HCT116 (cell line): ENCODE measurements at regions not wholly inside any gene's neighbourhood (a gene's known extent, or its start where the extent isn't known, plus 50 kb on each side); places are given as distances from the start of the nearest gene placed in this dataset.

Experiments used
- ATAC-seq: fragments of 200-7000 bp; cut with Tn5 transposase; 2 replicates; pipeline ENCODE4 v1.9.1; 2020; ENCODE audit warnings: mild to moderate bottlenecking, moderate library complexity
- BruUV-seq: library from RNA; stranded (reverse); fragments of 400-500 nt; replicated peaks from 2 replicates; lab custom pipeline; 2021; lab: Mats Ljungman, UMichigan
- CTCF ChIA-PET: fragments of 300-600 bp; sonication (Branson Sonifier 250); formaldehyde crosslinking; loops from one replicate; lab custom pipeline; 2021; ENCODE audit warnings: antibody characterized with exemption; lab: Charles Lee
- POLR2A ChIA-PET: fragments of 300-600, 350-600 bp; sonication (Branson Sonifier 250); formaldehyde crosslinking; loops from one replicate; lab custom pipeline; 2021; ENCODE audit warnings: antibody characterized with exemption; lab: Charles Lee
- RAD21 ChIA-PET, 2 experiments: fragments of 300-600 bp; sonication (Branson Sonifier 250); formaldehyde crosslinking; loops; one replicate each; lab custom pipeline; 2023; ENCODE audit warnings: low total read pairs in 2 of 2; ENCODE audit not compliant: uncharacterized antibody in 2 of 2, unreplicated experiment in 2 of 2, low non-redundant PET in 1 of 2; lab: Charles Lee
- DNase-seq: peaks from one replicate; pipeline ENCODE4 v3.0.0-alpha.2; 2010; ENCODE audit warnings: low read depth, low spot score
- H2AFZ ChIP-seq: fragments of 200-600 bp; shearing (Covaris generic), sonication (generic); 2 replicates; pipeline ENCODE4 v1.6.1; 2017; ENCODE audit warnings: low read depth, mixed run types, mixed read lengths, antibody characterized with exemption, low read length; ENCODE audit not compliant: poor library complexity, severe bottlenecking
- H3K27ac ChIP-seq: 2 replicates; pipeline ENCODE4 v1.5.1; 2012; ENCODE audit warnings: low read depth, low read length
- H3K27me3 ChIP-seq: fragments of 200-600 bp; sonication (generic); 2 replicates; pipeline ENCODE4 v1.6.1; 2016; ENCODE audit warnings: mixed run types, low read length, mixed read lengths; ENCODE audit not compliant: insufficient read depth
- H3K36me3 ChIP-seq, 2 experiments: fragments of 200-500 bp in 1 of 2; fragments of 200-600 bp in 1 of 2; sonication (Bioruptor generic) in 1 of 2; sonication (generic) in 1 of 2; 2 replicates each; pipeline versions ENCODE4 v1.5.1 to v1.6.1; 2014 to 2016; ENCODE audit warnings: low read length in 2 of 2, inconsistent platforms in 1 of 2, mixed read lengths in 1 of 2, mixed run types in 1 of 2; ENCODE audit not compliant: insufficient read depth in 2 of 2, control insufficient read depth in 1 of 2
- H3K4me1 ChIP-seq, 2 experiments: fragments of 200-600 bp in 1 of 2; sonication (generic) in 1 of 2; 2 replicates each; pipeline versions ENCODE4 v1.5.1 to v1.6.1; 2012 to 2017; ENCODE audit warnings: low read length in 2 of 2, inconsistent platforms in 1 of 2, mild to moderate bottlenecking in 1 of 2, mixed read lengths in 1 of 2, mixed run types in 1 of 2, moderate library complexity in 1 of 2; ENCODE audit not compliant: insufficient read depth in 2 of 2, control insufficient read depth in 1 of 2
- H3K4me2 ChIP-seq: fragments of 200-600 bp; sonication (generic); 2 replicates; pipeline ENCODE4 v1.6.1; 2017; ENCODE audit warnings: mixed run types, low read length, mixed read lengths
- H3K4me3 ChIP-seq, 2 experiments: fragments of 200-600 bp in 1 of 2; sonication (generic) in 1 of 2; replicated peaks in 1 of 2; 2 replicates each; pipeline ENCODE4 v1.5.1; 2011 to 2016; ENCODE audit warnings: low read length in 2 of 2, control low read depth in 1 of 2, low read depth in 1 of 2, mild to moderate bottlenecking in 1 of 2, mixed read lengths in 1 of 2, mixed run types in 1 of 2
- H3K79me2 ChIP-seq: fragments of 200-600 bp; sonication (generic); 2 replicates; pipeline ENCODE4 v1.6.1; 2017; ENCODE audit warnings: mild to moderate bottlenecking, mixed run types, low read length, moderate library complexity, mixed read lengths; ENCODE audit not compliant: insufficient read depth
- H3K9ac ChIP-seq: fragments of 200-600 bp; sonication (generic); 2 replicates; pipeline ENCODE4 v1.6.1; 2016; ENCODE audit warnings: low read length, mixed read lengths
- H3K9me2 ChIP-seq: fragments of 200-600 bp; sonication (generic), shearing (Covaris generic); 2 replicates; pipeline ENCODE4 v1.6.1; 2017; ENCODE audit warnings: mixed run types, mild to moderate bottlenecking, moderate library complexity; ENCODE audit not compliant: insufficient read depth
- H3K9me3 ChIP-seq, 2 experiments: fragments of 200-500 bp in 1 of 2; fragments of 200-600 bp in 1 of 2; sonication (Bioruptor generic) in 1 of 2; sonication (generic) in 1 of 2; 2 replicates each; pipeline ENCODE4 v1.6.1; 2014 to 2017; ENCODE audit warnings: low read length in 2 of 2, mixed read lengths in 2 of 2, inconsistent platforms in 1 of 2, low read depth in 1 of 2, mild to moderate bottlenecking in 1 of 2, mixed run types in 1 of 2, moderate library complexity in 1 of 2; ENCODE audit not compliant: control insufficient read depth in 1 of 2, insufficient read depth in 1 of 2
- H4K20me1 ChIP-seq: fragments of 200-600 bp; sonication (generic), shearing (Covaris generic); 2 replicates; pipeline ENCODE4 v1.6.1; 2017; ENCODE audit warnings: mixed run types, mild to moderate bottlenecking, moderate library complexity; ENCODE audit not compliant: insufficient read depth
- EGR1 ChIP-seq: IDR thresholded peaks from 2 replicates; pipeline ENCODE4 v1.6.1; 2012; ENCODE audit warnings: low read depth
- ELF1 ChIP-seq: IDR thresholded peaks from 2 replicates; pipeline ENCODE4 v1.6.1; 2012; ENCODE audit warnings: low read depth, borderline replicate concordance
- EZH2 ChIP-seq: fragments of 200-600 bp; sonication (generic); IDR thresholded peaks from 2 replicates; pipeline ENCODE4 v1.6.1; 2017; ENCODE audit warnings: antibody characterized with exemption, mixed run types
- EZH2phosphoT487 ChIP-seq: fragments of 200-600 bp; IDR thresholded peaks from 2 replicates; pipeline ENCODE4 v1.6.1; 2018; ENCODE audit warnings: antibody characterized with exemption, borderline replicate concordance
- FOSL1 ChIP-seq: IDR thresholded peaks from 2 replicates; pipeline ENCODE4 v1.6.1; 2012; ENCODE audit warnings: low read depth
- POLR2A ChIP-seq: IDR thresholded peaks from 2 replicates; pipeline ENCODE4 v1.7.0; 2011; ENCODE audit warnings: borderline replicate concordance; ENCODE audit not compliant: insufficient read depth, insufficient read length; ENCODE audit errors: extremely low read depth
- POLR2AphosphoS5 ChIP-seq: IDR thresholded peaks from 2 replicates; pipeline ENCODE4 v1.6.1; 2011; ENCODE audit warnings: mild to moderate bottlenecking, low read depth, low read length, moderate library complexity
- RAD21 ChIP-seq: IDR thresholded peaks from 2 replicates; pipeline ENCODE4 v1.6.1; 2012; ENCODE audit warnings: low read depth, mild to moderate bottlenecking
- SP1 ChIP-seq: IDR thresholded peaks from 2 replicates; pipeline ENCODE4 v1.6.1; 2012; ENCODE audit warnings: low read depth
- TCF7L2 ChIP-seq: IDR thresholded peaks from 2 replicates; pipeline ENCODE4 v1.7.0; 2011; ENCODE audit warnings: borderline replicate concordance, inconsistent platforms; ENCODE audit not compliant: insufficient read depth, insufficient read length; ENCODE audit errors: extremely low read depth
- intact Hi-C: fragments of 100-400 bp; cut with micrococcal nuclease; formaldehyde crosslinking; loops from 2 replicates; pipeline ENCODE4 v1.10.0; 2022
- TF ChIP-seq, protein P1 (sequence below): IDR thresholded peaks from 2 replicates; pipeline ENCODE4 v1.6.1; 2012
- TF ChIP-seq, protein P2 (sequence below), 3 experiments: fragments of 200-600 bp in 1 of 3; sonication (generic) in 1 of 3; IDR thresholded peaks in 2 of 3; conservative IDR thresholded peaks in 1 of 3; 2 replicates each; pipeline ENCODE4 v1.5.1; 2012 to 2017; ENCODE audit warnings: low read depth in 2 of 3, low read length in 2 of 3, antibody characterized with exemption in 1 of 3, borderline replicate concordance in 1 of 3, control low read depth in 1 of 3, mild to moderate bottlenecking in 1 of 3, mixed read lengths in 1 of 3, mixed run types in 1 of 3, moderate library complexity in 1 of 3; ENCODE audit not compliant: insufficient read depth in 1 of 3

DNA sequence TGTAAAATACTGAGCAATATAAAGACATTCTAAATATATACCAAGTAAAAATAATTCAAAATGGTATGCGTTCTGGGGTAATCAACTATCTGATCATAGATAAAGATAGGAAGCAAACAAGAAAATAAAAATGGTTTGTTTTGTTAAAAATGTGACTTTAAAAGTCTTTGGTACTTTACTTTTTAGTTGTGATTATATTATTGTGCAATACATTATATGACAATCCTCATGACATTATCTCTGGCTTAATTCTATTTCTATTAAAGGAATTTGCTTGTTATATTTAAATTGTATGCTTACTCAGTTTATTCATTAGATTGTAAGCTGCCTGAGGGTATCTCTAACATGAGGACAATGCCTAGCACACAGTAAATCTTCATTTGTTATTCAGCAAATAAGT, 477.9 kb downstream of the TMEM38B start:
- Histone ChIP-seq H3K9me2 (no peaks in the 10 kb centered on the region), H2AFZ (no peak overlapping the region), H4K20me1 (no peaks in the 10 kb centered on the region), H3K36me3 (no peaks in the 10 kb centered on the region), H3K4me3 (no peak overlapping the region), H3K9ac (no peak overlapping the region), H3K27me3 (peaks cover 12% of the 10 kb centered on the region), H3K27ac (no peak overlapping the region), H3K4me2 (no peak overlapping the region), H3K4me1 (no peaks in the 10 kb centered on the region), H3K79me2 (no peaks in the 10 kb centered on the region), H3K9me3 (no peaks in the 10 kb centered on the region)
- CTCF ChIA-PET: no interaction called here
- intact Hi-C loops: no loop called here
- RAD21 ChIA-PET: no interaction called here
- no TSS peak for BruUV-seq
- no peak for TF ChIP-seq FOSL1
- TF ChIP-seq POLR2AphosphoS5: no peak
- TF ChIP-seq, protein P1, sequence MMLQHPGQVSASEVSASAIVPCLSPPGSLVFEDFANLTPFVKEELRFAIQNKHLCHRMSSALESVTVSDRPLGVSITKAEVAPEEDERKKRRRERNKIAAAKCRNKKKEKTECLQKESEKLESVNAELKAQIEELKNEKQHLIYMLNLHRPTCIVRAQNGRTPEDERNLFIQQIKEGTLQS: no peak
- TF ChIP-seq ELF1: no peak
- TF ChIP-seq, protein P2, sequence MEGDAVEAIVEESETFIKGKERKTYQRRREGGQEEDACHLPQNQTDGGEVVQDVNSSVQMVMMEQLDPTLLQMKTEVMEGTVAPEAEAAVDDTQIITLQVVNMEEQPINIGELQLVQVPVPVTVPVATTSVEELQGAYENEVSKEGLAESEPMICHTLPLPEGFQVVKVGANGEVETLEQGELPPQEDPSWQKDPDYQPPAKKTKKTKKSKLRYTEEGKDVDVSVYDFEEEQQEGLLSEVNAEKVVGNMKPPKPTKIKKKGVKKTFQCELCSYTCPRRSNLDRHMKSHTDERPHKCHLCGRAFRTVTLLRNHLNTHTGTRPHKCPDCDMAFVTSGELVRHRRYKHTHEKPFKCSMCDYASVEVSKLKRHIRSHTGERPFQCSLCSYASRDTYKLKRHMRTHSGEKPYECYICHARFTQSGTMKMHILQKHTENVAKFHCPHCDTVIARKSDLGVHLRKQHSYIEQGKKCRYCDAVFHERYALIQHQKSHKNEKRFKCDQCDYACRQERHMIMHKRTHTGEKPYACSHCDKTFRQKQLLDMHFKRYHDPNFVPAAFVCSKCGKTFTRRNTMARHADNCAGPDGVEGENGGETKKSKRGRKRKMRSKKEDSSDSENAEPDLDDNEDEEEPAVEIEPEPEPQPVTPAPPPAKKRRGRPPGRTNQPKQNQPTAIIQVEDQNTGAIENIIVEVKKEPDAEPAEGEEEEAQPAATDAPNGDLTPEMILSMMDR (IDR thresholded peaks at IDR 0.05 in 2 of 3, conservative IDR thresholded peaks at IDR 0.05 in 1 of 3; ENCODE audit: borderline replicate concordance in 1 of 3, insufficient read depth in 1 of 3, low read depth in 2 of 3, low read length in 2 of 3): no peak
- TF ChIP-seq EZH2phosphoT487: no peak
- TF ChIP-seq SP1: no peak
- no peak for TF ChIP-seq TCF7L2
- no peak for TF ChIP-seq POLR2A
- no peak for TF ChIP-seq EZH2
- TF ChIP-seq RAD21: no peak
- no peak for TF ChIP-seq EGR1
- ATAC-seq (no peak), DNase-seq (no peak)
- POLR2A ChIA-PET: no interaction called here
